H1 (cell line): ENCODE measurements at regions not wholly inside any gene's neighbourhood (a gene's known extent, or its start where the extent isn't known, plus 50 kb on each side); places are given as distances from the start of the nearest gene placed in this dataset.

Experiments used
- CTCF ChIA-PET: fragments of 300-600 bp; sonication (Branson Sonifier 250); formaldehyde crosslinking; loops from one replicate; lab custom pipeline; 2021; ENCODE audit not compliant: partially characterized antibody; lab: Charles Lee
- POLR2A ChIA-PET: fragments of 300-600 bp; sonication (Branson Sonifier 250); formaldehyde crosslinking; loops from one replicate; lab custom pipeline; 2021; ENCODE audit warnings: inconsistent platforms; ENCODE audit not compliant: partially characterized antibody; lab: Charles Lee
- DNase-seq, 2 experiments: peaks; one replicate each; pipeline versions ENCODE4 v3.0.0 to v3.0.0-alpha.2; 2010 to 2022; ENCODE audit warnings: low spot score in 2 of 2, low read depth in 1 of 2, mixed read lengths in 1 of 2
- FAIRE-seq: peaks from 2 replicates; lab custom pipeline; 2011; peaks lifted over from hg19 to GRCh38; lab: Jason Lieb, UNC
- H2AFZ ChIP-seq: 2 replicates; pipeline ENCODE4 v1.8.1; 2012; ENCODE audit warnings: low read length, inconsistent platforms
- H2AK5ac ChIP-seq: 2 replicates; pipeline ENCODE4 v1.6.1; 2013; ENCODE audit warnings: low read depth, low read length
- H2BK120ac ChIP-seq: replicated peaks from 2 replicates; pipeline ENCODE3; 2013; ENCODE audit warnings: low read depth, low read length, inconsistent platforms
- H2BK12ac ChIP-seq: 2 replicates; pipeline ENCODE4 v1.6.1; 2013; ENCODE audit warnings: low read depth, low read length
- H2BK15ac ChIP-seq: 2 replicates; pipeline ENCODE4 v1.6.1; 2013; ENCODE audit warnings: low read length
- H2BK20ac ChIP-seq: 2 replicates; pipeline ENCODE4 v1.6.1; 2013; ENCODE audit warnings: low read length
- H2BK5ac ChIP-seq: 2 replicates; pipeline ENCODE4 v1.6.1; 2013; ENCODE audit warnings: low read depth, low read length
- H3K14ac ChIP-seq: 2 replicates; pipeline ENCODE4 v1.6.1; 2013; ENCODE audit warnings: inconsistent platforms; ENCODE audit not compliant: insufficient read length
- H3K18ac ChIP-seq: 2 replicates; pipeline ENCODE4 v1.6.1; 2013; ENCODE audit warnings: low read length; ENCODE audit errors: extremely low read depth
- H3K23ac ChIP-seq: 2 replicates; pipeline ENCODE4 v1.6.1; 2013; ENCODE audit warnings: inconsistent platforms; ENCODE audit not compliant: insufficient read length
- H3K23me2 ChIP-seq: 2 replicates; pipeline ENCODE4 v1.6.1; 2013; ENCODE audit warnings: low read depth, low read length
- H3K27ac ChIP-seq: 2 replicates; pipeline ENCODE4 v1.6.1; 2011; ENCODE audit warnings: low read depth, low read length, inconsistent platforms
- H3K27me3 ChIP-seq, 4 experiments: replicated peaks in 1 of 4; 1 replicate in 1 of 4; 2 replicates in 3 of 4; pipeline versions ENCODE4 v1.6.1 to v1.8.1; 2011 to 2013; ENCODE audit warnings: low read length in 3 of 4, mild to moderate bottlenecking in 3 of 4, inconsistent platforms in 2 of 4, mixed read lengths in 2 of 4, moderate library complexity in 1 of 4; ENCODE audit not compliant: control insufficient read depth in 3 of 4, insufficient read depth in 3 of 4; ENCODE audit errors: extremely low read depth in 1 of 4
- H3K36me3 ChIP-seq, 4 experiments: 2 replicates each; pipeline versions ENCODE4 v1.6.1 to v1.8.1; 2011 to 2013; ENCODE audit warnings: mild to moderate bottlenecking in 4 of 4, low read length in 3 of 4, moderate library complexity in 2 of 4, control low read depth in 1 of 4, inconsistent platforms in 1 of 4; ENCODE audit not compliant: insufficient read depth in 4 of 4, control insufficient read depth in 2 of 4
- H3K4ac ChIP-seq: replicated peaks from 2 replicates; pipeline ENCODE3; 2013; ENCODE audit warnings: low read length, low read depth, mixed read lengths, inconsistent platforms; ENCODE audit not compliant: insufficient read length
- H3K4me1 ChIP-seq, 4 experiments: replicated peaks in 1 of 4; 1 replicate in 1 of 4; 2 replicates in 3 of 4; pipeline versions ENCODE4 v1.6.1 to v1.8.1; 2011 to 2013; ENCODE audit warnings: low read length in 3 of 4, inconsistent platforms in 2 of 4, mixed read lengths in 1 of 4; ENCODE audit not compliant: insufficient read depth in 4 of 4, control insufficient read depth in 3 of 4
- H3K4me2 ChIP-seq, 2 experiments: 2 replicates each; pipeline versions ENCODE4 v1.6.1 to v1.8.1; 2011 to 2013; ENCODE audit warnings: low read depth in 2 of 2, low read length in 2 of 2, control low read depth in 1 of 2, inconsistent platforms in 1 of 2, mild to moderate bottlenecking in 1 of 2; ENCODE audit not compliant: insufficient read depth in 1 of 2
- H3K4me3 ChIP-seq, 4 experiments: fragments of 200-600, 300-600 bp in 1 of 4; sonication (generic), shearing (Covaris generic), sonication (Bioruptor Twin) in 1 of 4; 2 replicates each; pipeline versions ENCODE4 v1.5.1 to v1.8.1; 2011 to 2016; ENCODE audit warnings: low read length in 4 of 4, low read depth in 3 of 4, control low read depth in 2 of 4, inconsistent platforms in 2 of 4, mild to moderate bottlenecking in 2 of 4, mixed read lengths in 1 of 4, moderate library complexity in 1 of 4; ENCODE audit not compliant: insufficient read depth in 2 of 4; ENCODE audit errors: extremely low read depth in 1 of 4
- H3K56ac ChIP-seq: replicated peaks from 2 replicates; pipeline ENCODE3; 2013; ENCODE audit warnings: low read depth, mild to moderate bottlenecking, mixed read lengths, low read length, inconsistent platforms; ENCODE audit not compliant: insufficient read length
- H3K79me1 ChIP-seq: 2 replicates; pipeline ENCODE4 v1.6.1; 2013; ENCODE audit warnings: low read depth, low read length, control low read depth
- H3K79me2 ChIP-seq, 2 experiments: 2 replicates each; pipeline versions ENCODE4 v1.6.1 to v1.8.1; 2012 to 2013; ENCODE audit warnings: low read length in 2 of 2, mild to moderate bottlenecking in 2 of 2, inconsistent platforms in 1 of 2; ENCODE audit not compliant: insufficient read depth in 2 of 2, control insufficient read depth in 1 of 2
- H3K9ac ChIP-seq, 4 experiments: replicated peaks in 1 of 4; 1 replicate in 1 of 4; 2 replicates in 3 of 4; pipeline versions ENCODE4 v1.6.1 to v1.8.1; 2011 to 2013; ENCODE audit warnings: low read depth in 3 of 4, low read length in 3 of 4, control low read depth in 2 of 4, mild to moderate bottlenecking in 2 of 4, moderate library complexity in 2 of 4, inconsistent platforms in 1 of 4; ENCODE audit errors: extremely low read depth in 1 of 4
- H3K9me3 ChIP-seq, 2 experiments: 2 replicates each; pipeline versions ENCODE4 v1.6.1 to v1.8.1; 2012 to 2013; ENCODE audit warnings: mild to moderate bottlenecking in 2 of 2, moderate library complexity in 2 of 2, control low read depth in 1 of 2, inconsistent platforms in 1 of 2, low read depth in 1 of 2, low read length in 1 of 2, mixed read lengths in 1 of 2; ENCODE audit not compliant: insufficient read depth in 2 of 2
- H4K20me1 ChIP-seq, 2 experiments: replicated peaks in 1 of 2; 2 replicates each; pipeline versions ENCODE3 to v1.8.1; 2011 to 2013; ENCODE audit warnings: inconsistent platforms in 2 of 2, low read length in 2 of 2, mild to moderate bottlenecking in 1 of 2; ENCODE audit not compliant: insufficient read depth in 2 of 2, control insufficient read depth in 1 of 2
- H4K5ac ChIP-seq: 2 replicates; pipeline ENCODE4 v1.6.1; 2013; ENCODE audit warnings: low read length, low read depth, mixed read lengths, inconsistent platforms; ENCODE audit not compliant: insufficient read length
- H4K8ac ChIP-seq: 2 replicates; pipeline ENCODE4 v1.8.0; 2013; ENCODE audit warnings: mild to moderate bottlenecking, moderate library complexity, low read length, inconsistent platforms; ENCODE audit not compliant: insufficient read depth; ENCODE audit errors: extremely low read depth
- H4K91ac ChIP-seq: replicated peaks from 2 replicates; pipeline ENCODE3; 2013; ENCODE audit warnings: low read length, mixed read lengths, inconsistent platforms; ENCODE audit not compliant: insufficient read length
- ATF2 ChIP-seq: IDR thresholded peaks from 2 replicates; pipeline ENCODE4 v1.6.1; 2012; ENCODE audit warnings: low read length, inconsistent platforms
- CREB1 ChIP-seq: IDR thresholded peaks from 2 replicates; pipeline ENCODE4 v1.6.1; 2012; ENCODE audit warnings: inconsistent platforms
- HDAC2 ChIP-seq, 2 experiments: fragments of 300-600 bp in 1 of 2; sonication (generic) in 1 of 2; IDR thresholded peaks; 2 replicates each; pipeline ENCODE4 v1.6.1; 2011 to 2012; ENCODE audit warnings: low read depth in 2 of 2, low read length in 2 of 2, mild to moderate bottlenecking in 2 of 2, moderate library complexity in 2 of 2, borderline replicate concordance in 1 of 2, inconsistent platforms in 1 of 2
- JUN ChIP-seq: IDR thresholded peaks from 2 replicates; pipeline ENCODE4 v1.6.1; 2011; ENCODE audit warnings: low read depth, mild to moderate bottlenecking, improper control_type of control experiment, low read length
- NRF1 ChIP-seq: IDR thresholded peaks from 2 replicates; pipeline ENCODE4 v1.6.1; 2011; ENCODE audit warnings: mild to moderate bottlenecking, low read depth, low read length, improper control_type of control experiment
- PHF8 ChIP-seq: fragments of 200-600 bp; sonication (generic); conservative IDR thresholded peaks from 2 replicates; pipeline ENCODE4 v1.7.1; 2012; ENCODE audit warnings: low read depth, mild to moderate bottlenecking, inconsistent platforms, low read length, moderate library complexity
- RNF2 ChIP-seq: fragments of 200-900, 300-1000 bp; sonication (generic); IDR thresholded peaks from 2 replicates; pipeline ENCODE4 v1.7.1; 2016; ENCODE audit warnings: borderline replicate concordance, low read depth, mild to moderate bottlenecking, antibody characterized with exemption, low read length; ENCODE audit not compliant: poor library complexity, severe bottlenecking; ENCODE audit errors: missing control alignments
- RXRA ChIP-seq: IDR thresholded peaks from 2 replicates; pipeline ENCODE4 v1.6.1; 2011; ENCODE audit warnings: low read depth, mild to moderate bottlenecking, low read length, moderate library complexity; ENCODE audit not compliant: insufficient read depth
- SIN3A ChIP-seq, 2 experiments: IDR thresholded peaks in 1 of 2; conservative IDR thresholded peaks in 1 of 2; 2 replicates each; pipeline ENCODE4 v1.6.1; 2011 to 2012; ENCODE audit warnings: low read length in 2 of 2, improper control_type of control experiment in 1 of 2, low read depth in 1 of 2, mild to moderate bottlenecking in 1 of 2
- SIX5 ChIP-seq: IDR thresholded peaks from 2 replicates; pipeline ENCODE4 v1.6.1; 2011; ENCODE audit warnings: mild to moderate bottlenecking, low read depth, low read length
- USF2 ChIP-seq: IDR thresholded peaks from 2 replicates; pipeline ENCODE4 v1.6.1; 2011; ENCODE audit warnings: low read length, improper control_type of control experiment
- WGBS, 2 experiments: shearing (Covaris generic) in 1 of 2; methylation state at CpG; one replicate each; pipeline versions ENCODE4 v1.1.6 to v1.1.7; 2013 to 2015; ENCODE audit warnings: low lambda C conversion rate in 2 of 2, mixed read lengths in 2 of 2, inconsistent platforms in 1 of 2, low coverage in 1 of 2, missing lambda C conversion rate in 1 of 2; ENCODE audit not compliant: insufficient replicate concordance in 2 of 2, insufficient coverage in 1 of 2, insufficient read length in 1 of 2; ENCODE audit errors: extremely low coverage in 1 of 2, missing lambda C conversion rate in 1 of 2; 5-methylcytosine and 5-hydroxymethylcytosine counted together

GRCh38 chr10:3551761-3552160 is 233.2 kb downstream of the KLF6 start:
- DNase-seq (no peak), FAIRE-seq (no peak)
- no peaks in the 10 kb centered on the region for H3K79me1 ChIP-seq
- TF ChIP-seq RNF2, result no peak
- TF ChIP-seq SIN3A (conservative IDR thresholded peaks at IDR 0.05 in 1 of 2, IDR thresholded peaks at IDR 0.05 in 1 of 2; ENCODE audit: low read depth in 1 of 2, low read length in 2 of 2), result no peak
- no peak for TF ChIP-seq PHF8
- no peak for TF ChIP-seq USF2
- TF ChIP-seq HDAC2 (IDR thresholded peaks at IDR 0.05; ENCODE audit: borderline replicate concordance in 1 of 2, low read depth in 2 of 2, low read length in 2 of 2), result no peak
- TF ChIP-seq NRF1, result no peak
- TF ChIP-seq CREB1, result no peak
- TF ChIP-seq JUN, result no peak
- TF ChIP-seq ATF2, result no peak
- no peak for TF ChIP-seq SIX5
- TF ChIP-seq RXRA, result no peak

More at GRCh38 chr10:3551761-3552160, 233.2 kb downstream of the KLF6 start:
- Histone ChIP-seq H4K20me1 (no peaks in the 10 kb centered on the region), H3K56ac (no peak overlapping the region), H3K4ac (no peak overlapping the region), H3K27me3 (no peaks in the 10 kb centered on the region), H2AFZ (no peak overlapping the region), H4K8ac (no peak overlapping the region), H4K91ac (no peak overlapping the region), H3K23me2 (no peaks in the 10 kb centered on the region; the same call in 1 of the 2 replicates), H2BK15ac (no peak overlapping the region), H2BK12ac (0 out of 2 replicates have a peak overlapping the region, but pooled peaks have one; percentile 17), H3K18ac (no peak overlapping the region), H3K23ac (no peak overlapping the region), H4K5ac (no peak overlapping the region), H3K4me3 (no peak overlapping the region), H2BK5ac (no peak overlapping the region), H3K14ac (no peak overlapping the region), H3K9ac (no peak overlapping the region), H2BK120ac (no peak overlapping the region), H3K4me2 (no peak overlapping the region), H2AK5ac (no peak overlapping the region), H3K9me3 (no peaks in the 10 kb centered on the region), H3K27ac (no peak overlapping the region), H3K79me2 (no peaks in the 10 kb centered on the region), H3K4me1 (no peaks in the 10 kb centered on the region), H3K36me3 (no peaks in the 10 kb centered on the region), H2BK20ac (no peak overlapping the region)
- ChIA-PET POLR2A (no interaction called here), CTCF (interaction anchor here (0.8 kb wide), 1 partner anchor 34 kb away, joined by 3 read pairs; no protein-coding TSS in a partner anchor)
- 83% methylated on average over 10 of the region's 11 CpGs; no CpG with 5 or more reads in 1 of the 2 experiments for WGBS, 2 experiments
